ENCODE measurements at regions not wholly inside any gene's neighbourhood (a gene's known extent, or its start where the extent isn't known, plus 50 kb on each side); places are given as distances from the start of the nearest gene placed in this dataset.
A peak's percentile ranks its signal among the peaks of the same experiment; 100 is the strongest.

GRCh38 chr6:2507521-2508037, 243.1 kb downstream of the MYLK4 start:
- no peak for TF ChIP-seq CTCF (IDR thresholded peaks at IDR 0.05; ENCODE audit: insufficient read depth, low read length, missing control alignments)
- no peak for DNase-seq (ENCODE audit: low read depth, low spot score)
- ChIA-PET CTCF (no interaction called here), POLR2A (no interaction called here)
- no peak overlapping the region for H3K4me3 ChIP-seq (ENCODE audit: low read depth, low read length)

GRCh38 chr6:2507016-2507415, 243.7 kb downstream of the MYLK4 start:
- no peak for DNase-seq (ENCODE audit: low read depth, low spot score)
- no peak for TF ChIP-seq CTCF (IDR thresholded peaks at IDR 0.05; ENCODE audit: insufficient read depth, low read length, missing control alignments)
- no peak overlapping the region for H3K4me3 ChIP-seq (ENCODE audit: low read depth, low read length)
- CTCF ChIA-PET: no interaction called here
- POLR2A ChIA-PET: no interaction called here

- no peak for DNase-seq (ENCODE audit: low read depth, low spot score)
- POLR2A ChIA-PET: no interaction called here
- no peak for TF ChIP-seq CTCF (IDR thresholded peaks at IDR 0.05; ENCODE audit: insufficient read depth, low read length, missing control alignments)
- no peak overlapping the region for H3K4me3 ChIP-seq (ENCODE audit: low read depth, low read length)
- CTCF ChIA-PET: no interaction called here
Observed at GRCh38 chr6:2505624-2506023, 245.1 kb downstream of the MYLK4 start.

GRCh38 chr6:2504495-2505064, 246.1 kb downstream of the MYLK4 start:
- ChIA-PET POLR2A (no interaction called here), CTCF (no interaction called here)
- TF ChIP-seq CTCF (IDR thresholded peaks at IDR 0.05; ENCODE audit: insufficient read depth, low read length, missing control alignments): no peak
- no peak overlapping the region for H3K4me3 ChIP-seq (ENCODE audit: low read depth, low read length)
- DNase-seq (ENCODE audit: low read depth, low spot score): no peak

GRCh38 chr6:2503816-2504494, 246.8 kb downstream of the MYLK4 start:
- H3K4me3 ChIP-seq (ENCODE audit: low read depth, low read length): no peak overlapping the region
- ChIA-PET POLR2A (no interaction called here), CTCF (interaction anchor here (0.9 kb wide), 1 partner anchor 41 kb away, joined by 3 read pairs; no protein-coding TSS in a partner anchor)
- TF ChIP-seq CTCF (IDR thresholded peaks at IDR 0.05; ENCODE audit: insufficient read depth, low read length, missing control alignments): no peak
- peak; percentile 1 for DNase-seq (ENCODE audit: low read depth, low spot score)

- DNase-seq (ENCODE audit: low read depth, low spot score): no peak
- no peak overlapping the region for H3K4me3 ChIP-seq (ENCODE audit: low read depth, low read length)
- CTCF ChIA-PET: interaction anchor here (0.9 kb wide), 1 partner anchor 42 kb away, joined by 3 read pairs; no protein-coding TSS in a partner anchor
- TF ChIP-seq CTCF (IDR thresholded peaks at IDR 0.05; ENCODE audit: insufficient read depth, low read length, missing control alignments): no peak
- POLR2A ChIA-PET: no interaction called here
Observed at GRCh38 chr6:2502998-2503674, 247.6 kb downstream of the MYLK4 start.

Measured in AG04449 (cell line).